IPS DF 6.9 (cell line): ENCODE measurements at regions not wholly inside any gene's neighbourhood (a gene's known extent, or its start where the extent isn't known, plus 50 kb on each side); places are given as distances from the start of the nearest gene placed in this dataset.
"Not testable (repeated sequence)": the region's sequence is repeated elsewhere in the genome, so short reads cannot be mapped to it uniquely, and the experiment has no call there.

Experiments
- DNase-seq: peaks from one replicate; pipeline ENCODE4 v3.0.0-alpha.2; 2013; ENCODE audit warnings: low read depth, low spot score
- H3K27ac ChIP-seq: one replicate; pipeline ENCODE4 v1.5.1; 2013; ENCODE audit warnings: low read length, control low read depth
- H3K27me3 ChIP-seq: 2 replicates; pipeline ENCODE4 v1.6.1; 2013; ENCODE audit warnings: mild to moderate bottlenecking, low read length; ENCODE audit not compliant: control insufficient read depth, insufficient read depth
- H3K36me3 ChIP-seq: 2 replicates; pipeline ENCODE4 v1.6.1; 2013; ENCODE audit warnings: low read length; ENCODE audit not compliant: control insufficient read depth, insufficient read depth
- H3K4me1 ChIP-seq: 2 replicates; pipeline ENCODE4 v1.6.1; 2013; ENCODE audit warnings: low read length; ENCODE audit not compliant: control insufficient read depth, insufficient read depth
- H3K4me3 ChIP-seq: 2 replicates; pipeline ENCODE4 v1.5.1; 2013; ENCODE audit warnings: mild to moderate bottlenecking, low read length
- H3K9me3 ChIP-seq: 2 replicates; pipeline ENCODE4 v1.6.1; 2013; ENCODE audit warnings: low read length, inconsistent platforms; ENCODE audit not compliant: control insufficient read depth, insufficient read depth
- WGBS: extraction: QIAGEN DNeasy Blood & Tissue Kit; methylation state at CpG from one replicate; pipeline ENCODE4 v1.1.7; 2013; ENCODE audit warnings: mixed read lengths, missing lambda C conversion rate; ENCODE audit not compliant: insufficient read length, insufficient coverage; 5-methylcytosine and 5-hydroxymethylcytosine counted together

DNA sequence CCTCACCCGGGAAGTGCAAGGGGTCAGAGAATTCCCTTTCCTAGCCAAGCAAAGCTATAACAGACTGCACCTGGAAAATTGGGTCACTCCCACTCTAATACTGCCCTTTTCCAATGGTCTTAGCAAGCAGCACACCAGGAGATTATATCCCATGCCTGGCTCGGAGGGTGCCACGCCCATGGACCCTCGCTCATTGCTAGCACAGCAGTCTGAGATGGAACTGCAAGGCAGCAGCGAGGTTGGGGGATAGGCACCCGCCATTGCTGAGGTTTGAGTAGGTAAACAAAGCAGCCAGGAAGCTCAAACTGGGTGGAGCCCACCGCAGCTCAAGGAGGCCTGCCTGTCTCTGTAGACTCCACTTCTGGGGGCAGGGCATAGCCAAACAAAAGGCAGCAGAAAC, 386.5 kb downstream of the CENPW start:
- H3K27me3 ChIP-seq, H3K4me1 ChIP-seq, H3K27ac ChIP-seq, DNase-seq, H3K9me3 ChIP-seq, H3K4me3 ChIP-seq, H3K36me3 ChIP-seq: not testable (repeated sequence)
- WGBS: no CpG with 5 or more reads among the region's 7 CpGs

DNA sequence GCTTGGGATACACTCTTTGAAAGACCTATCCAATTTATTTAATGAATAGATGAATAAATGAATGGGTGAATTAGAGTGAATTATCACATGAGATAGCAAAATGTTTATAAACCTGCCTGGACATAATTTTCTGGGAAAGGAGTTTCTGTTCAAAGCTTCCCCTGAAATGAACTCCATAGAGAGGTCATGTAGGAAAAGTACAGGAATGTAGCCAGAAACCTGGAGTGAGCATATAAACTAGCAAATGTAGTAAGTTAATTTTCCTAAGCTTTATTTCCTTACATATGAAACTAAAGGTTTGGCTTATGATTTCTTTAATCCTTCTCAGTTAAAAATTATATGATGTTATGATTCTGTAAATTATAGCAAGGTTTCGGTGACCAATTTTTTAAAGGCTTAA, 380.3 kb upstream of the RSPO3 start:
- Histone ChIP-seq H3K36me3 (no peaks in the 10 kb centered on the region), H3K27me3 (no peaks in the 10 kb centered on the region), H3K9me3 (no peaks in the 10 kb centered on the region), H3K27ac (no peak overlapping the region), H3K4me1 (no peaks in the 10 kb centered on the region), H3K4me3 (no peak overlapping the region)
- no peak for DNase-seq
- no CpG with 5 or more reads among the region's 1 CpG for WGBS

DNA sequence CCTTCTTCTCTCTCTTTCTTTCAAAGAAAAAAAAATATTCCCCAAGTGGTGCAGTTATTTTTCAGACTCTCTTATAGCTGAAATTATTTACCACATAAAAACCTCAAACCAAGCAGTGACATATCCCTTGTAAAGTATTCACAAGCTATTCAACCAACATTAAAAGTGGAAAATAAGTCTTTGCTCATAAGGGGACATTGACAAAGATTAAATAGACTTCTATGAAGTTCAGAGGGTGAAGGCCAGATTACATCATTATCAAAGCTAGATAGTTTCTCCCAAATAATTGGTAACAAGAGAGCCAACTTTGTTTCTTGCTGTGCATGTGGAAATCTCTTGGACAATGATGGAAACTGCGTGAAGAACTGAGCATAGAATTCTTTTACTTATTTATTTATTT, 379.8 kb upstream of the RSPO3 start:
- H3K36me3 ChIP-seq: no peaks in the 10 kb centered on the region
- no CpG with 5 or more reads among the region's 1 CpG for WGBS
- H3K27me3 ChIP-seq: no peaks in the 10 kb centered on the region
- H3K9me3 ChIP-seq: no peaks in the 10 kb centered on the region
- H3K4me3 ChIP-seq: no peak overlapping the region
- no peak for DNase-seq
- H3K27ac ChIP-seq: no peak overlapping the region
- no peaks in the 10 kb centered on the region for H3K4me1 ChIP-seq

DNA sequence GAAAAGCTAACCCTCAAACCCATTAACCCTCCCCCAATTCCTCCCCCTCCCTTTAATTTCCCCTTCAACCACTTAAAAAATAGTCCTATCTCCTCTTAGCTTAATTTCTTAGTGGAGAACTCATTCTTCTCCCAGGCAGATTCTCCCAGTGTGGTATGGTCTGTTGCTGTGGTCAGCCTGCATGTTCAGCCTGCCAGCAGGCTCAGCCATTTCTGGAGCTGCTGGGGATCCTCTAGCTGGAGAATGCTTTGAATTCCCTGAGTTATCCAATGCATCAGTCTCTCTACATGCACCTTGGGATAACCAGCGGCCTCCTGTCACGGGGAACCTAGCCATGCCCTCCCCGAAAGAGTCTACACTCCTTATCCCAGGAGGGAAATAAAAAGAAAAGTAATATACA, 375.4 kb upstream of the RSPO3 start:
- DNase-seq: no peak
- Histone ChIP-seq H3K36me3 (no peaks in the 10 kb centered on the region), H3K4me3 (no peak overlapping the region), H3K27me3 (no peaks in the 10 kb centered on the region), H3K27ac (no peak overlapping the region), H3K9me3 (no peaks in the 10 kb centered on the region), H3K4me1 (no peaks in the 10 kb centered on the region)
- no CpG with 5 or more reads among the region's 3 CpGs for whole genome bisulfite sequencing

DNA sequence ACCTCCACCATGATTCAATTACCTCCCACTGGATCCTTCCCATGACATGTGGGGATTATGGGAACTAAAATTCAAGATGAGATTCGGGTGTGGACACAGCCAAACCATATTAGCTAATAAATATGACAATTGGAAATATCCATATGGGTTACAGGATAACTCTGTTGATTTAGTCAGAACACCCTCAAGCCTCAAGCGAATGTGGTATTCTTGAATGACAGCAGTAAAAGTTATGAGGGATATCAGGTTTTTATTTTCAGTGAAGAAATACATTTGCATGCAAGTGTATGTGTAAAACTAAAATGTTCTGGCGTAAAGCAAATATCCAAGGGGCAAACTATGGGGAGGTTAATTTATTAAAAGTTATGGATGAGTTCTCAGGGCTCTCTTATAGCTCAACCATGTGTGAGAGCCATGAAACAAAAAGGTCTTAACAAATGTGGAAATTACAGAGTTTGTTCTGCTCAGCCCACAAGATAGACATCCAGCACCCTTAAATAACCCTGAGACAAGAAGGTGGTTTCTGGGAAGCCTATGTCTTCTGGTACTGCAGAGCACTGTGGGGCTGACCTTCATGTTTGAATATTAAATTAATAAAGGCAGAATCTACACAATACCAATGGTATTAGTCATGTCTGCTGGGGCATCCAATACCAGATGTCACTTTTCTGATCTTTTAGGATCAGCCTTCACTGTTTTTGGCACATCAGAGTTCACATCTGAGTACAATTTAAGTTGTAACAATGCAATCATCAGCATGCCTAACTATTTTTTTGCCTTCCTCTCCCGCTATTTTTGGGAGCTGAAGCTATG, 370.5 kb upstream of the RSPO3 start:
- no peaks in the 10 kb centered on the region for H3K27me3 ChIP-seq
- no peak for DNase-seq
- no peaks in the 10 kb centered on the region for H3K36me3 ChIP-seq
- H3K27ac ChIP-seq: no peak overlapping the region
- WGBS: no CpG with 5 or more reads among the region's 4 CpGs
- H3K9me3 ChIP-seq: no peaks in the 10 kb centered on the region
- no peaks in the 10 kb centered on the region for H3K4me1 ChIP-seq
- no peak overlapping the region for H3K4me3 ChIP-seq

DNA sequence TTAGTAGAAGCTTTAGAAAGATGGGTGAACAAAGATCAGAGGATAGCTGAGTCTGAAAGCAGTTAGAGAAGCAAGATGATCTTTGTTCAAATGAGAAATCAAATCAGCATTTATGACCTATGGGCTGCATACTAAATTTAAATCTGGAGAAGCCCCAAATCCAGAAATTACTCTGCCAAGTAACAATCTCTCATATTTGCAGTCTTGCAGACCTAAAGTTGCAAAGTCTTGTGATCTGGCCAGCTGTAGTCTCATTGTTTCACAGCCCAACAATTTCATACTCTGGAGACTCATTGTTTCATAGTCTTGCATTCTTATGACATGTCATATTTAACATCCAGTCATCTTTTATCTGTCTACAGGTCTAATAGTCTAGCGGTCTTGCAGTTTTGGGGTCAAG, 364.9 kb upstream of the RSPO3 start:
- H3K27me3 ChIP-seq: no peaks in the 10 kb centered on the region
- H3K27ac ChIP-seq: no peak overlapping the region
- no peaks in the 10 kb centered on the region for H3K4me1 ChIP-seq
- DNase-seq: no peak
- no peaks in the 10 kb centered on the region for H3K36me3 ChIP-seq
- no CpG with 5 or more reads among the region's 1 CpG for WGBS
- H3K4me3 ChIP-seq: no peak overlapping the region
- H3K9me3 ChIP-seq: no peaks in the 10 kb centered on the region

DNA sequence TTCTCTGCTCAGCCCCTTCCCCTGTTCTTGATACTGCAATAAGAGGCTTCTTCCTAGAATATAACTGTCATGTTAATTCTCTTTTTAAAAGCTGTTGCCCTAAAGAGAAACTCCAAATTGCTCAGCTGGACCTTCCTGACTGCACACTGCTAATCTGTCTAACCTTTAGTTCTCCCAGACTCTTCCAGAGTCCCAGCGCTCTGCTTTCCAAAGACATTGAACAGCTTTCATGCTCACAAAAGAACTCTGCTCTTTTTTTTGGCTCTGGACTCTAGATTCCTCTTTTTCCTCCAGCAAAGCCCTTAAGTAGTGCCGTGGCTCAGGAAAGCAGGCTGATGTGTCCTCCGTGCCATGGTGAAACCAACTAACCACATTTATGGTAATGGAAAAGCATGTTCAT, 356.6 kb upstream of the RSPO3 start:
- H3K27ac ChIP-seq: no peak overlapping the region
- H3K4me3 ChIP-seq: no peak overlapping the region
- H3K4me1 ChIP-seq: no peaks in the 10 kb centered on the region
- no peaks in the 10 kb centered on the region for H3K9me3 ChIP-seq
- no peak for DNase-seq
- WGBS: no CpG with 5 or more reads among the region's 3 CpGs
- no peaks in the 10 kb centered on the region for H3K36me3 ChIP-seq
- H3K27me3 ChIP-seq: no peaks in the 10 kb centered on the region

DNA sequence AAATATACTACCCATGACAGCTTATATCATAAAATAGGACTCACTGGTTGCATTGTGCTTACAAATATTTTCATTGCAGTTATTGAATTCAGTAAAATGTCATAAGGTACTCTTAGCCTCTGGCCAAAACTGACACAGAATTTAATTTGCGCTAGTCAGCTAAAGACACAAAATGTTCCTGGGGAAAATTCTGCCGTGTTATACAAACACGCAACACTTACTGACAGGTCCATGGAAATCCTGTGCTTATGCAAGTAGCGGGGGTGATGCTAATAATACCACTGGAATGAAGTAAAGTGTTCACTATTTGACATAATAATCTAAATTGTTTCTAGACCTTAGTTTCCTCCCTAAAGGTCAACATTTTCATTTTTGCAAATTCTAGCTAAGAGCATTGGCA, 354.4 kb upstream of the RSPO3 start:
- Histone ChIP-seq H3K4me1 (no peaks in the 10 kb centered on the region), H3K9me3 (no peaks in the 10 kb centered on the region), H3K36me3 (no peaks in the 10 kb centered on the region), H3K27ac (no peak overlapping the region), H3K27me3 (no peaks in the 10 kb centered on the region), H3K4me3 (no peak overlapping the region)
- DNase-seq: no peak
- no CpG with 5 or more reads among the region's 4 CpGs for WGBS

DNA sequence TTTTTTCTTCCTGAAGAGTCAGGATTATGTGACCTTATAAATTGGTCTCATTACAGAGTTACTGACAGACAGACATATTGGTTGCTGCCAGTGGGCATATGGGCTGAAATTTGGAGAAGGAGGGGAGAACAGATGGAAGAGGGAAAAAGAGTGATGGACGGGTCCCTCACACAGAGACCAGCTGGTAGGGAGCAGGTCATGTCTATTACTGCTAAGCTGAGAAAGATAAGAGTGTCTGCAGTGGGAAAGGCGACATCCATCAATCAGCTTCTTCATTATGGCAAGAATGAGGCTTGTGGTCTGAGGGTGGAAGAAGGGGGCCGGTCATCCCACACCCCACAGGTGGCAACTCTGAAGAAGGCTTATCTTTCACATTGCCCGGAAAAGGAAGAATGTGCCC, 353.8 kb upstream of the RSPO3 start:
- DNase-seq: no peak
- no CpG with 5 or more reads among the region's 4 CpGs for WGBS
- H3K4me1 ChIP-seq: no peaks in the 10 kb centered on the region
- H3K9me3 ChIP-seq: no peaks in the 10 kb centered on the region
- H3K36me3 ChIP-seq: no peaks in the 10 kb centered on the region
- H3K27ac ChIP-seq: no peak overlapping the region
- H3K27me3 ChIP-seq: no peaks in the 10 kb centered on the region
- H3K4me3 ChIP-seq: no peak overlapping the region

DNA sequence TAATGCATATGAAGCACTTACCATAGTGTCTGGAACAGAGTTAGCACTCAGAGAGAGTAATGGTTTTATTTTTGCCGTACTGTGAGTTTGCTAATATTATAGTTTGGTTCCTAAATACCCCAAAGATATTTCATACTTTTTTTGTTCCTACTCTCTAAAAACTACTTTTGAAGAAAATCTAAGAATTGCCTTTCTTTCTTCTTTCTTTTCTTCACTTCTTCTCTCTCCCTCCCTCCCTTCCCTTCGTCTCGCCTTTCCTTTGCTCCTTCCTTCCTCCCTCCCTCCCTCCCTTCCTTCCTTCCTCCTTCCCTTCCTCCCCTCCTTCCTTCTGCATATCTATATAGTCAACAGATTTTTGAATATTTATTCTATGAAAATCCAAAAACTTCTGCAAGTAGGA, 351.7 kb upstream of the RSPO3 start:
- DNase-seq: no peak
- Histone ChIP-seq H3K27ac (no peak overlapping the region), H3K36me3 (no peaks in the 10 kb centered on the region), H3K9me3 (no peaks in the 10 kb centered on the region), H3K27me3 (no peaks in the 10 kb centered on the region), H3K4me3 (no peak overlapping the region), H3K4me1 (no peaks in the 10 kb centered on the region)
- WGBS: 100% methylated on average over 2 of the region's 3 CpGs

DNA sequence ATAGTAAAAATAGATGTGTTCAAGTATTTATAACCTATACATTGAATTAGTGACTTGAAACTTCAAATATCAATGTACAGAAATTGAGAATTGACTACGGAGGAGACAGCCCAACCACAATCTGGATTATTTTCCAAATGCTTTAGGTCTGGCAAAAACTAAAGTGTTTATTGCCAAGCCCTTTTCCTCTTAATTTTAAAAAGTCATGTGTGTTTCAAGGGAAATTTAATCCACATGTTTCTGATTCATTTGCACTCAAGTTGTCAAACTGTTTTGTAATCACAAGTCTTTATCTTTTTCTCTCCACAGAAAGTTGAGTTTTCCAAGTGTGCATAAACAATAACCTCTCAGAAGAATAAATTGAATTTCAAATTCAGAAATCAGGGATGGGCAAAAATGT, 350.8 kb upstream of the RSPO3 start:
- no peaks in the 10 kb centered on the region for H3K9me3 ChIP-seq
- no peak overlapping the region for H3K4me3 ChIP-seq
- H3K27me3 ChIP-seq: no peaks in the 10 kb centered on the region
- no peaks in the 10 kb centered on the region for H3K36me3 ChIP-seq
- DNase-seq: no peak
- no CpG with 5 or more reads among the region's 1 CpG for WGBS
- no peaks in the 10 kb centered on the region for H3K4me1 ChIP-seq
- H3K27ac ChIP-seq: no peak overlapping the region
